Loucy (cell line): ENCODE measurements at regions not wholly inside any gene's neighbourhood (a gene's known extent, or its start where the extent isn't known, plus 50 kb on each side); places are given as distances from the start of the nearest gene placed in this dataset.

Experiments
- EZH2phosphoT487 ChIP-seq: fragments of 200-600 bp; IDR thresholded peaks from 2 replicates; pipeline ENCODE4 v1.6.1; 2018; ENCODE audit warnings: antibody characterized with exemption, mild to moderate bottlenecking, moderate library complexity, borderline replicate concordance
- TF ChIP-seq, protein P1 (sequence below): fragments of 200-600 bp; sonication (generic); conservative IDR thresholded peaks from 2 replicates; pipeline ENCODE4 v1.5.1; 2014; ENCODE audit warnings: mild to moderate bottlenecking, antibody characterized with exemption, low read length

DNA sequence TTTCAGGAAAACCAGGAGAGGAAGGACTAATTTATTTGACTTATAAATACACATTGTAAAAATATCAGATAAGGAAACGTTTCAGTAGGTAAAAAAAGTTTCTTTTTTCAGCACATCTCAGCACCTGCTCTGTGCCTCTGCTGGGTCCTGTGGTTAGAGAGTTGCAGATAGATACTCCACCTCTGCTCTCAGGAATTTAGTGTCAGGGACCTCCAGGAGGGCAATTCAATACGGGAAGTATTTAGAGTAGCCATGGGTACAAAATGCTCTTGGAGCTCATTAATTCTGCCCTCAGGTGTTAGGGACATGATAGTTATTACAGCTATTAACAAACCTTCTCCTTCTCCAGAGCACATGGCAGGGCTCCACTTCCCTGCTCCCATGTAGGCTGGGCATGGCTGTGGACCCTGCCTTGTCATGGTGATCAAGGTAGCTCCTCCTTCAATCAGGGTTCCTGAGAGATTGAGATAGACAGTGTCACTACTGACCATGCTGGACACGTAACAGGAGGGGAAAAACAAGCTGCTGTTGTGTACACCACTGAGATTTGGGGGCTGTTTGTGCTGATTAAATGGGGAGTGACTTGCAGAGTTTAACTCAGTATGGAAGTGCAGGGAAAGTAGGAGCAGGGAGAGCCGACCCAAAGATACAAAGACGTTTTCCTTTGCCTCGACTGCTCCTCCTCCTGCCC, 185.6 kb upstream of the COPS8 start:
- TF ChIP-seq, protein P1, sequence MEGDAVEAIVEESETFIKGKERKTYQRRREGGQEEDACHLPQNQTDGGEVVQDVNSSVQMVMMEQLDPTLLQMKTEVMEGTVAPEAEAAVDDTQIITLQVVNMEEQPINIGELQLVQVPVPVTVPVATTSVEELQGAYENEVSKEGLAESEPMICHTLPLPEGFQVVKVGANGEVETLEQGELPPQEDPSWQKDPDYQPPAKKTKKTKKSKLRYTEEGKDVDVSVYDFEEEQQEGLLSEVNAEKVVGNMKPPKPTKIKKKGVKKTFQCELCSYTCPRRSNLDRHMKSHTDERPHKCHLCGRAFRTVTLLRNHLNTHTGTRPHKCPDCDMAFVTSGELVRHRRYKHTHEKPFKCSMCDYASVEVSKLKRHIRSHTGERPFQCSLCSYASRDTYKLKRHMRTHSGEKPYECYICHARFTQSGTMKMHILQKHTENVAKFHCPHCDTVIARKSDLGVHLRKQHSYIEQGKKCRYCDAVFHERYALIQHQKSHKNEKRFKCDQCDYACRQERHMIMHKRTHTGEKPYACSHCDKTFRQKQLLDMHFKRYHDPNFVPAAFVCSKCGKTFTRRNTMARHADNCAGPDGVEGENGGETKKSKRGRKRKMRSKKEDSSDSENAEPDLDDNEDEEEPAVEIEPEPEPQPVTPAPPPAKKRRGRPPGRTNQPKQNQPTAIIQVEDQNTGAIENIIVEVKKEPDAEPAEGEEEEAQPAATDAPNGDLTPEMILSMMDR, result no peak
- no peak for TF ChIP-seq EZH2phosphoT487
